GM13977 (cell line): ENCODE measurements at regions not wholly inside any gene's neighbourhood (a gene's known extent, or its start where the extent isn't known, plus 50 kb on each side); places are given as distances from the start of the nearest gene placed in this dataset.

ENCODE experiments used
- DNase-seq: peaks from one replicate; pipeline ENCODE4 v3.0.0; 2012; ENCODE audit warnings: low spot score
- in situ Hi-C: fragments of 300-500 bp; cut with MboI; formaldehyde crosslinking; loops from one replicate; pipeline ENCODE4 v1.12.0; 2022; ENCODE audit warnings: low sequenced_read_pairs, low pct_unique_long_range_greater_than_20kb, mixed read lengths, inconsistent platforms; ENCODE audit not compliant: unreplicated experiment
- TF ChIP-seq, protein P1 (sequence below): IDR thresholded peaks from 2 replicates; pipeline ENCODE4 v1.5.1; 2012; ENCODE audit warnings: mild to moderate bottlenecking, control low read depth; ENCODE audit not compliant: insufficient read depth; ENCODE audit errors: extremely low read depth, missing control alignments

DNA sequence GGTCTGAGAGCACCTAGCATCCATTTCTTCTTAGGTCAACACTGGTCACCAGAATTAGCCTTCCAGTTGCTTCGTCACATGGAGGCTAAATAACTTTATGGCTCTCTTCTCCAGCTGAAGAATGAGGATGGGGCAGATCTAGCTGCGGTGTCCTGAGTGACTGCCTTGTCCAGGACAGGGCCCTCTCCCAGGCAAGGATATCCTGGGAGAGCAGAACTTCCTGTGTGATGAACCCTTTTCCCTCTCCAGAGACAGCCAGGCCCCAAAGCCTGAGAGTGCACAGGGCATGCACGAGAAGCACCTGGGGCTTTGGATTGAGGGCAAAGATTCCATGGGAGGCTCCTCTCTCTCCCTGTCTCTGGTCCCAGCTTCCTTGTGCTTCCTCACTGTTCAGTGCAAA is 108.2 kb upstream of the MAMLD1 start:
- DNase-seq = no peak
- TF ChIP-seq, protein P1, sequence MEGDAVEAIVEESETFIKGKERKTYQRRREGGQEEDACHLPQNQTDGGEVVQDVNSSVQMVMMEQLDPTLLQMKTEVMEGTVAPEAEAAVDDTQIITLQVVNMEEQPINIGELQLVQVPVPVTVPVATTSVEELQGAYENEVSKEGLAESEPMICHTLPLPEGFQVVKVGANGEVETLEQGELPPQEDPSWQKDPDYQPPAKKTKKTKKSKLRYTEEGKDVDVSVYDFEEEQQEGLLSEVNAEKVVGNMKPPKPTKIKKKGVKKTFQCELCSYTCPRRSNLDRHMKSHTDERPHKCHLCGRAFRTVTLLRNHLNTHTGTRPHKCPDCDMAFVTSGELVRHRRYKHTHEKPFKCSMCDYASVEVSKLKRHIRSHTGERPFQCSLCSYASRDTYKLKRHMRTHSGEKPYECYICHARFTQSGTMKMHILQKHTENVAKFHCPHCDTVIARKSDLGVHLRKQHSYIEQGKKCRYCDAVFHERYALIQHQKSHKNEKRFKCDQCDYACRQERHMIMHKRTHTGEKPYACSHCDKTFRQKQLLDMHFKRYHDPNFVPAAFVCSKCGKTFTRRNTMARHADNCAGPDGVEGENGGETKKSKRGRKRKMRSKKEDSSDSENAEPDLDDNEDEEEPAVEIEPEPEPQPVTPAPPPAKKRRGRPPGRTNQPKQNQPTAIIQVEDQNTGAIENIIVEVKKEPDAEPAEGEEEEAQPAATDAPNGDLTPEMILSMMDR = no peak
- in situ Hi-C loops = no loop called here

DNA sequence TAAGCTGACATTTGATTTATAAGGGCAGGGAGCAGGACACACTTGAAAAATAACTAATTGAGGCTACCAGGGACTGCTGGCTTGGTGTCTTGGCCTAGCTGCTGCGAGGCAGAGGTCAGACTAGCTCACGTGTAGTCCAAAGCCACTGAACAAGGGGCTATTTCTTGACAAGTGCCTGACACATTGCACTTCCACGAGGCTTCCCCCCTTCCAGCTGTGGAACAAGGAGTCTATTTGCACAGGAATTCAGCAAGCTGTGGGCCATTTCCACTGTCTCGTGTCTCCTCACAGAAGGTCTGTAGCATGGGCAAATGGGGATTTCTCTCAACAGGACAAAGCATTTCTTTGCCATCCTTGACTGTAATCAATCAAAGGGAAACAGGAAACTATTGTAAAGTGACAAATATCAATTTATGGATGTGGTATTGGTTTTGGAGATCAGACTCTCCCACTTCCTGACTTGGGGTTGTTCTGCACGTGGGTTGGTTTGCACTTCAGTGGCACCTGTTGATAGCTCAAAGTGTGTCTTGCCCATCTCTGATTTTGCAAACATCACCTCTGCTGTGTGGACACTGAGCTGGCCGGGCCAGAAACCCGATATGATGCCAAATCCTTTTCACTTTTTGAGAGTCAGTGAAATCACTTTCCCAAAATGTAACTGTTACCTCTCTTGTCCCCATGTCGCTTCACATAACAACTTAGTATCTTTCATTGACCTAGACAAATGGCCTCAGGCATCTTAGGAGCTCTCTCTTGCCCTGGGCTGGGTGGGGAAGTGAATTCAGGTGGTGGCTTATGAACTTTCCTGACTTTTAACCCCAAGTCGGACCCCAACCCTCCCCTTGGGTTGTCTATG is 107.4 kb upstream of the MAMLD1 start:
- no peak for DNase-seq
- TF ChIP-seq, protein P1 = no peak
- in situ Hi-C loops = no loop called here

DNA sequence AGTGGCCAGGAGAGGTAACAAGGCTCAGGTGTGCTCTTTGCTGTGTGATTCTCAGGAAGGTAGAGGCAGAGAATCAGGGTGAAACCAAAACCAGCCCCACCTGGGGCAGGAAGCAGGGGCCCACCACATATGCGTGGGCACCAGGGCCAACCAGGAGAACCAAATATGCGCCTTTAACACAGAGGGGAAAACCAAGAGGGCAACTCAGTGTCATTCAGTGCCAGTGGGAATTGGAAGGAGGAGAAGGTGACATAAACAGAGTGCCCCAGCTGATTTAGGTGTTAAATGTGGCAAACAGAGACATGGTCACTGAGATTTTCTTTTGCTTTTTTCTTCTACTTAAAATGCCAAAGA is 106.8 kb upstream of the MAMLD1 start:
- in situ Hi-C loops = no loop called here
- TF ChIP-seq, protein P1 = no peak
- no peak for DNase-seq

DNA sequence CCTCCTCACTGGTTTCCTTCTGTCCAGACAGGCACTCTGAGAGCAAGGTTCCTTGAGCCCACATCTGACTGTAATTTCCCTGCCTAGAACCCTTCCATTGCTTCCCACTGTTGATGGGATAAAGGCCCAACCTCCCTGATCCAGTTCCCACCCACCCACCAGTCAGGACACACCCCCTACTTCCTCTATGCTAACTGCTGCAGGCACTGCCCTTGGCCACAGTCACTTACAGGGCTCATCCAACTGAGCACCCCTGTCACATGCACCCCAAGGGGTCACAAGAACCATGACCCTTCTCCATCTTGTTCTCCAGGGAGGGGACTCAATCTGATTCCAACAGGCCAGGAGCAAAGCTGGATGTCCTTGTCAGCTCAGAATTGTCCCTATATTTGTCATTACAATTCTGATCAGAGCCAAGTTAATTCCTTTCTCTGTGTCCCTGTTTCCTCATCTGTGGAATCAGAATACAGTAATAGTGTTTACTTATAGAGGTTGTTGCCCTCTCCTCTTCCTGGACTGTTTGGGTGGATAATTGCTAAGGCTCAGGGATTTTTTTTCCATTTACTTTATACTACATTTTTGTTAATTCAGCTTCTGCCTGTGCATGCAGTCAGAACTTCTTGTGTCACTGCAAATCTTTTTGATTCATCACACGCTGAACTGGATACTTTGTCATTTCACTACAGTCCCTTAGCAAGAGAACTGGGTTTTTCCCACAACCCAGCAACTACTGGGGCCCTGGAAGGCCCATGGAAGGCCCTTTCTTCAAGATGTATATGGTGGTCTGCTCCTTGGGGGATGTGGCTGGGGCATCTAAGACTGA is 105.6 kb upstream of the MAMLD1 start:
- TF ChIP-seq, protein P1 = no peak
- in situ Hi-C loops = no loop called here
- DNase-seq = no peak

DNA sequence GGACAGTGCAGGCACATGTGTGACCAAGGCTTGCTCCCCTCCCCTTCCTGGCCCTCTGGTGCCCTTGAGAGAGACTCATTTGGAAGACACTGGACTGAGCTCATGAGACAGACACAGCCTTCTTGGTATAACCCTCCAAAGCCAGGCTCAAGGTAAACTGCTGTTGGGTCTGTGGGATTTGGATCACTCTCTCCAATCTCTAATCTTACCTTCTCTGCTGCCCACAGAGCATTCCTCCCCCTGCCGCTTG is 105.0 kb upstream of the MAMLD1 start:
- no peak for DNase-seq
- in situ Hi-C loops = no loop called here
- TF ChIP-seq, protein P1 = no peak

DNA sequence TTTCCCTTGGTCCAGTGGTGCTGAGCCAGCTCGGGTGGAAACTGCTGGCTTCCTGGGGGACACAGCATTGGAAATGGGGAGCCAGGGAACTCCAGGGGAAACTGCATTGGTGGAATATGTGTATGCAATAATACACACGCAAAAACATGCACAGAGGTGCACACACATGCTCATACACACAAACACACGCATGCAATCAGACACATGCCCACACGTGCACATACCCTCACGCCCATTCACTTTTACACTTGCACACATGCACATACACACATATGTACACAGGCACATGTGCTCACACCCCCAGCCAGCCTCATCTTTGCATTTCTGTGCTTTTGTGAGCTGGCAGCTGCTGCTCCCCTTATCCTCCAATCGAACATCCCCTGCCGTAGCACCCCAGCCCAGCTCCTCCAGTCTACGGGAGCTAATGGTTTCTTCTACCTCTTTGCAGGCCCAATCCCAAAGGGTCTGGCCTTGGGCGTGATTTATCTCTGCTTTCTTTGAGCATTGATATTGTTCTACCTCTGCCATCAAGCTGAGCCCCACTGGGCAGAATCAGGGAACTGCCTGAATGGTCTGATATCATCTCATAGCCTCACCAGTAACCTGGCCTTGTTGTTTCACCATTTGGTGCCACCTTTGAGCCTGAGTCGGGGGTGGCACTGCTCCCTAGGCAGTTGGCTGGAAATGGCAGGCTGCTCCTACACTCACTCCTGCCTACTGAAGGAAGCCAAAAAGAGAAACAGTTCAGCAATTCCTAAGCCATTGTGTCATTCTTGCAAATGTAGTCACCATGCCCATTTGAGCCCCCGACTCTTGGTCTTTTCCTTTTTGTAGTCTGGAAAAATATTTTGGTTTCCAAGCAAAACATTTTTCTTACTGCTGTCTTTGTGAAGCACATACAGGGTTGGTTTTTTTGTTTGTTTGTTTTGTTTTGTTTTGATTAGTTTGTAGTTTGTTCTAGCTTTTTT is 104.4 kb upstream of the MAMLD1 start:
- TF ChIP-seq, protein P1 = no peak
- in situ Hi-C loops = no loop called here
- DNase-seq = no peak
